Breast epithelium (tissue), 4 donors: ENCODE measurements at regions not wholly inside any gene's neighbourhood (a gene's known extent, or its start where the extent isn't known, plus 50 kb on each side); places are given as distances from the start of the nearest gene placed in this dataset.

ENCODE experiments used
- DNase-seq, 2 donors: peaks; one replicate each; pipeline ENCODE4 v3.0.0-alpha.2; 2019; ENCODE audit warnings: low spot score in 2 of 2
- H3K27ac ChIP-seq, 2 donors: fragments of 200-600 bp; sonication (generic) in 1 of 2; one replicate each; pipeline ENCODE4 v1.5.1; 2016 to 2019; ENCODE audit warnings: mild to moderate bottlenecking in 1 of 2
- H3K27me3 ChIP-seq, 2 donors: fragments of 200-600 bp; sonication (generic) in 1 of 2; one replicate each; pipeline versions ENCODE4 v1.5.1 to v1.6.0; 2017 to 2019; ENCODE audit warnings: control low read depth in 1 of 2, mild to moderate bottlenecking in 1 of 2
- H3K36me3 ChIP-seq: fragments of 200-600 bp; one replicate; pipeline ENCODE4 v1.5.1; 2019
- H3K4me1 ChIP-seq, 2 donors: fragments of 200-600 bp; sonication (generic); one replicate each; pipeline ENCODE4 v1.5.1; 2016 to 2019; ENCODE audit warnings: control low read depth in 1 of 2
- H3K4me3 ChIP-seq, 3 donors: fragments of 200-600 bp; sonication (generic); 1 replicate in 2 of 3; 2 replicates in 1 of 3; pipeline ENCODE4 v1.5.1; 2016 to 2019; ENCODE audit warnings: mild to moderate bottlenecking in 3 of 3, moderate library complexity in 2 of 3
- H3K9me3 ChIP-seq, 2 donors: fragments of 200-600 bp; sonication (generic) in 1 of 2; one replicate each; pipeline ENCODE4 v1.5.1; 2016 to 2019; ENCODE audit warnings: control low read depth in 1 of 2
- POLR2A ChIP-seq: fragments of 450-650 bp; IDR thresholded peaks from one replicate; pipeline ENCODE4 v1.6.1; 2016; ENCODE audit warnings: antibody characterized with exemption, mild to moderate bottlenecking, moderate library complexity
- POLR2AphosphoS5 ChIP-seq, 3 donors: sonication (generic); formaldehyde crosslinking; IDR thresholded peaks; one replicate each; pipeline ENCODE4 v1.6.1; 2017; ENCODE audit warnings: antibody characterized with exemption in 3 of 3
- intact Hi-C: fragments of 100-400 bp; cut with DNase I; formaldehyde crosslinking; loops from one replicate; pipeline ENCODE4 v1.15.1; 2023; ENCODE audit warnings: low total_unique reads
- TF ChIP-seq, protein P1 (sequence below), 3 donors: fragments of 450-650 bp; IDR thresholded peaks; one replicate each; pipeline ENCODE4 v1.5.1; 2016 to 2017; ENCODE audit warnings: antibody characterized with exemption in 3 of 3, mild to moderate bottlenecking in 3 of 3, moderate library complexity in 3 of 3

DNA sequence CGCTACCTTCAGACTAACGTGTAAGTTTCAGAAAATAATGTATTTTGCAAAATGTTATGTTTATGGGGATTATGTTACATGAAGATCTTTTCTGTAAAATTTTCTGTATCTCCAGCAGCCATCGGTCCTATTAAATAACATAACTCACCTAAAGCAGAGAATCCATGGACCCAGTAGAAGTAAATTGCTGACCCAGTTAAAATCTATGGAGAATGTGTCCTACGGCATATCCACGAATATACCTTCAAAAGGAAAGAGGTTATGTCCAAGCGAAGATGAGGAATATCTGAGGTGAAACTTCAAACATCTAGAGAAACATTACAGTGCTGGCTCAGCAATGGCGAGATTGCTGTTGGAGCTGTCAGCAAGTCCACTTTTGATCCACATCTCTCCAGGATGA, 492.2 kb upstream of the ADAMTS16 start:
- TF ChIP-seq, protein P1, sequence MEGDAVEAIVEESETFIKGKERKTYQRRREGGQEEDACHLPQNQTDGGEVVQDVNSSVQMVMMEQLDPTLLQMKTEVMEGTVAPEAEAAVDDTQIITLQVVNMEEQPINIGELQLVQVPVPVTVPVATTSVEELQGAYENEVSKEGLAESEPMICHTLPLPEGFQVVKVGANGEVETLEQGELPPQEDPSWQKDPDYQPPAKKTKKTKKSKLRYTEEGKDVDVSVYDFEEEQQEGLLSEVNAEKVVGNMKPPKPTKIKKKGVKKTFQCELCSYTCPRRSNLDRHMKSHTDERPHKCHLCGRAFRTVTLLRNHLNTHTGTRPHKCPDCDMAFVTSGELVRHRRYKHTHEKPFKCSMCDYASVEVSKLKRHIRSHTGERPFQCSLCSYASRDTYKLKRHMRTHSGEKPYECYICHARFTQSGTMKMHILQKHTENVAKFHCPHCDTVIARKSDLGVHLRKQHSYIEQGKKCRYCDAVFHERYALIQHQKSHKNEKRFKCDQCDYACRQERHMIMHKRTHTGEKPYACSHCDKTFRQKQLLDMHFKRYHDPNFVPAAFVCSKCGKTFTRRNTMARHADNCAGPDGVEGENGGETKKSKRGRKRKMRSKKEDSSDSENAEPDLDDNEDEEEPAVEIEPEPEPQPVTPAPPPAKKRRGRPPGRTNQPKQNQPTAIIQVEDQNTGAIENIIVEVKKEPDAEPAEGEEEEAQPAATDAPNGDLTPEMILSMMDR (IDR thresholded peaks at IDR 0.05) = no peak
- TF ChIP-seq POLR2A (no peak), POLR2AphosphoS5 (IDR thresholded peaks at IDR 0.05) (no peak)
- intact Hi-C loops = no loop called here

GRCh38 chr5:4651806-4652565, 488.1 kb upstream of the ADAMTS16 start:
- H3K9me3 ChIP-seq = no peaks in the 10 kb centered on the region

More for the DNA sequence above, 492.2 kb upstream of the ADAMTS16 start:
- no peak overlapping the region for H3K27ac ChIP-seq
- no peaks in the 10 kb centered on the region for H3K36me3 ChIP-seq
- no peak overlapping the region for H3K4me3 ChIP-seq
- no peaks in the 10 kb centered on the region for H3K4me1 ChIP-seq
- H3K9me3 ChIP-seq = no peaks in the 10 kb centered on the region
- H3K27me3 ChIP-seq = no peaks in the 10 kb centered on the region
- no peak for DNase-seq

GRCh38 chr5:4653475-4653874, 486.7 kb upstream of the ADAMTS16 start:
- no peaks in the 10 kb centered on the region for H3K9me3 ChIP-seq
- intact Hi-C loops = no loop called here
- no peak for TF ChIP-seq POLR2AphosphoS5 (IDR thresholded peaks at IDR 0.05)
- TF ChIP-seq, protein P1 (IDR thresholded peaks at IDR 0.05) = no peak
- TF ChIP-seq POLR2A = no peak
- H3K27ac ChIP-seq = no peak overlapping the region
- no peaks in the 10 kb centered on the region for H3K4me1 ChIP-seq
- H3K4me3 ChIP-seq = no peak overlapping the region
- H3K27me3 ChIP-seq = no peaks in the 10 kb centered on the region
- H3K36me3 ChIP-seq = no peaks in the 10 kb centered on the region
- DNase-seq = no peak

More at GRCh38 chr5:4651806-4652565, 488.1 kb upstream of the ADAMTS16 start:
- Histone ChIP-seq H3K27ac (no peak overlapping the region), H3K36me3 (no peaks in the 10 kb centered on the region), H3K4me1 (no peaks in the 10 kb centered on the region), H3K4me3 (no peak overlapping the region), H3K27me3 (no peaks in the 10 kb centered on the region)
- DNase-seq = no peak
- TF ChIP-seq POLR2AphosphoS5 (IDR thresholded peaks at IDR 0.05) (no peak), POLR2A (no peak)
- TF ChIP-seq, protein P1 (IDR thresholded peaks at IDR 0.05) = no peak
- intact Hi-C loops = no loop called here

DNA sequence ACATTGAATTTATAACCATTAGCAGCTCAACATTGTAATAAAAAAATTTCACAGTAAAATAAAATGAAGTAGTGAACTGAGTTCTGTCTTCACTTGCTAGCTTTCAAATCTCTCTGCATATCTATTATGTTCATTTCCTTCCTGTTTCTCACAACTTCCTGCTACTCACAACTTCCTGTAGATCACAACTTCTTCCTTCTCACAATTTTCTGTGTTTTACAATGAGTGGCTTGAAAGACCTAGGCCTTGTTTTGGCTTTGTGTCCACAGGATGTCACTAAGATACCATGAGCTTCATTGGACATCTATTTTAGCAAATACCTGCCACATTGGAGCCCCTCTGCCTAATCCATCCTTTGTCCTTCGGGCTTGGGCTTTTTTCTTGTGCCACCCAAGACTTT, 480.3 kb upstream of the ADAMTS16 start:
- intact Hi-C loops = no loop called here
- no peaks in the 10 kb centered on the region for H3K9me3 ChIP-seq
- no peaks in the 10 kb centered on the region for H3K27me3 ChIP-seq
- no peak for DNase-seq
- TF ChIP-seq POLR2AphosphoS5 (IDR thresholded peaks at IDR 0.05) (no peak), POLR2A (no peak)
- TF ChIP-seq, protein P1 (IDR thresholded peaks at IDR 0.05) = no peak
- H3K27ac ChIP-seq = no peak overlapping the region
- no peaks in the 10 kb centered on the region for H3K36me3 ChIP-seq
- no peaks in the 10 kb centered on the region for H3K4me1 ChIP-seq
- no peak overlapping the region for H3K4me3 ChIP-seq

DNA sequence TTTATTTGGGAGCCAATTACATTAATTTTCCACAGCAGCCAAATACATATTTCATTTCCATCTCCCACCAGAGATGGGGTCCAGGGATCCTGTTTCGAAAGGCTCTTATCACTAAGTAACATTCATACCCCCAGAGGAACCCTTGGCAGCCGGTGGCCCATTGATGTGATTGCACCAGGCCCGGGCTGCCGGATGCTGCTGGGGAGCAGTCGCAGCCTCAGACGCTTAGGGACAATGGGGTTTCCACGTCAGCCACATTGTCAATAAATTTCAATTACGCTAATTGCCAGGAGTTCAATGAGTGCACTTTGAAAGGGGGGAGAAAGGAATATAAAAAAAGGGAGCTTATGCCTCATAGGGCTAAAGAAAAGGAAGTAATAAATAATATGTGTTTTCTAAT, 478.8 kb upstream of the ADAMTS16 start:
- intact Hi-C loops = no loop called here
- Histone ChIP-seq H3K27ac (no peak overlapping the region), H3K36me3 (no peaks in the 10 kb centered on the region), H3K9me3 (no peaks in the 10 kb centered on the region), H3K4me3 (no peak overlapping the region), H3K4me1 (no peaks in the 10 kb centered on the region), H3K27me3 (no peaks in the 10 kb centered on the region)
- no peak for DNase-seq
- TF ChIP-seq, protein P1 (IDR thresholded peaks at IDR 0.05) = no peak
- TF ChIP-seq POLR2AphosphoS5 (IDR thresholded peaks at IDR 0.05) (no peak), POLR2A (no peak)
